Left lung (tissue), 4 donors: ENCODE measurements at regions not wholly inside any gene's neighbourhood (a gene's known extent, or its start where the extent isn't known, plus 50 kb on each side); places are given as distances from the start of the nearest gene placed in this dataset.

Experiments
- ATAC-seq: fragments of 200-7000 bp; cut with Tn5 transposase; one replicate; pipeline ENCODE4 v1.9.1; 2020; ENCODE audit warnings: moderate library complexity
- DNase-seq, 4 donors: peaks; one replicate each; pipeline ENCODE4 v3.0.0-alpha.2; 2013 to 2020
- H3K27ac ChIP-seq, 2 donors: fragments of 200-600 bp; sonication (generic) in 1 of 2; one replicate each; pipeline versions ENCODE4 v1.5.0 to v1.8.0; 2020 to 2021
- H3K27me3 ChIP-seq, 2 donors: fragments of 200-600 bp; sonication (generic) in 1 of 2; one replicate each; pipeline versions ENCODE4 v1.5.0 to v1.8.0; 2020 to 2021
- H3K36me3 ChIP-seq, 2 donors: fragments of 200-600 bp; sonication (generic) in 1 of 2; one replicate each; pipeline versions ENCODE4 v1.5.0 to v1.8.0; 2020 to 2021
- H3K4me1 ChIP-seq, 2 donors: fragments of 200-600 bp; one replicate each; pipeline ENCODE4 v1.8.0; 2021
- H3K4me3 ChIP-seq, 2 donors: fragments of 200-600 bp; sonication (generic) in 1 of 2; one replicate each; pipeline versions ENCODE4 v1.5.0 to v1.8.0; 2020 to 2021; ENCODE audit warnings: mild to moderate bottlenecking in 1 of 2
- H3K9me3 ChIP-seq, 2 donors: fragments of 200-600 bp; sonication (generic) in 1 of 2; one replicate each; pipeline versions ENCODE4 v1.5.0 to v1.8.0; 2020 to 2021
- intact Hi-C, 2 donors: fragments of 100-400 bp; cut with DNase I; formaldehyde crosslinking; loops; one replicate each; pipeline versions ENCODE4 v1.11.2 to v1.14.2; 2022
- TF ChIP-seq, protein P1 (sequence below), 2 donors: fragments of 200-600 bp; sonication (generic) in 1 of 2; IDR thresholded peaks; one replicate each; pipeline versions ENCODE4 v1.5.0 to v1.8.0; 2021; ENCODE audit warnings: antibody characterized with exemption in 2 of 2
- donor health status: DM: no; HTN: yes; CAD: no.
- donor health status: DM: no; HTN: no; CAD: no.

DNA sequence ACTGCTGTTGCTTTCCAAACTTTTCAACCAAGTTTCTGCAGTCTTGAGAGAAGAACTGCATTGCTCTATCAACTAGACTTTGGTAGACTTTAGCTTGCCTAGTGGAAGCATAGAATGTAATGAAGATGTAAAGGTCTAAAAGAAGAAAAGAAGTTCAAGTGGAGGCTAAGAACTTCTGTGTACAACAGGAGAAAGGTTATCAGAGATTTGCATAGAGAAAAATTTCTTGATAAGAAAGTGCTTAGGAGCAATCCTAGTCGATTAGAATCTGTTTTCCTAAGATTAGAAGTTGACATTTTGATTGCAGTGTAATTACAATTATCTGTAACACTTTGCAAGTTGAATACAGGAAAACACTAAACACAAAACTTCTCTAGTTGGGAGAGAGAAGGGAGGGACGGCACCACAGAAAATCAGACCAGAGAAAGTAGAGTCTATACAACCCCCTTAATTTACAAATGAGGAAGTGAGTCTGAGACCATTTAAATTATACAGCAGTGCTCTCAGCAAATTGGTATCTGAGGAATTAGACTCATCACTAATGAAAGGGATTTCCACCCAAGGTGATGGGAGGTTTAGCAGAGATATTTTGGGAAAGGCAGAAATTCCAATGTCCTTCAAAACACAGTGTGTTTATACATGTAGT is 194.3 kb upstream of the MARCKS start:
- no peaks in the 10 kb centered on the region for H3K27me3 ChIP-seq
- no peak overlapping the region for H3K4me3 ChIP-seq
- no peak for DNase-seq
- H3K4me1 ChIP-seq: peaks cover 0 to 14% of the 10 kb centered on the region in 2 donors
- H3K9me3 ChIP-seq: no peaks in the 10 kb centered on the region
- TF ChIP-seq, protein P1, sequence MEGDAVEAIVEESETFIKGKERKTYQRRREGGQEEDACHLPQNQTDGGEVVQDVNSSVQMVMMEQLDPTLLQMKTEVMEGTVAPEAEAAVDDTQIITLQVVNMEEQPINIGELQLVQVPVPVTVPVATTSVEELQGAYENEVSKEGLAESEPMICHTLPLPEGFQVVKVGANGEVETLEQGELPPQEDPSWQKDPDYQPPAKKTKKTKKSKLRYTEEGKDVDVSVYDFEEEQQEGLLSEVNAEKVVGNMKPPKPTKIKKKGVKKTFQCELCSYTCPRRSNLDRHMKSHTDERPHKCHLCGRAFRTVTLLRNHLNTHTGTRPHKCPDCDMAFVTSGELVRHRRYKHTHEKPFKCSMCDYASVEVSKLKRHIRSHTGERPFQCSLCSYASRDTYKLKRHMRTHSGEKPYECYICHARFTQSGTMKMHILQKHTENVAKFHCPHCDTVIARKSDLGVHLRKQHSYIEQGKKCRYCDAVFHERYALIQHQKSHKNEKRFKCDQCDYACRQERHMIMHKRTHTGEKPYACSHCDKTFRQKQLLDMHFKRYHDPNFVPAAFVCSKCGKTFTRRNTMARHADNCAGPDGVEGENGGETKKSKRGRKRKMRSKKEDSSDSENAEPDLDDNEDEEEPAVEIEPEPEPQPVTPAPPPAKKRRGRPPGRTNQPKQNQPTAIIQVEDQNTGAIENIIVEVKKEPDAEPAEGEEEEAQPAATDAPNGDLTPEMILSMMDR (IDR thresholded peaks at IDR 0.05): no peak
- no peaks in the 10 kb centered on the region for H3K36me3 ChIP-seq
- intact Hi-C loops: no loop called here
- no peak for ATAC-seq
- no peak overlapping the region for H3K27ac ChIP-seq

DNA sequence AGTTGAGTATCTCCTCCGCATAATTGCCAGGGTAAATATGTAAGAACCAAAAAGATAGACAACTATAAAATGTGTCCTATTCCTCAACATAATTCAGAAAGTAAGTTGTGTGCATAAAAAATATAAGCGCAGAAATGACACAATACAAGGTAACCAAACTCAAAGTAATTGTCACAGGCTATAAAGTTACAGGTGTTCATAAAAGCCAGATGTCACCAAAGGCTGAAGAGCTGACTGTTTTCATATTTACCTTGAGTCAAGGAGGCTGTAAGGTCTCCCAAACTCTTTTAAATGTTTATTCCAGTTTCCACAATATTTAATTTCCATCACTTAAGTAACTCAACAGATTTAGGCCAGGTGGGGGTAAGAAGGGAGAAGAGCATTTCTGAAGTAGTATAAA is 192.2 kb upstream of the MARCKS start:
- intact Hi-C loops: no loop called here
- no peaks in the 10 kb centered on the region for H3K36me3 ChIP-seq
- H3K27ac ChIP-seq: no peak overlapping the region
- no peaks in the 10 kb centered on the region for H3K9me3 ChIP-seq
- DNase-seq (no peak), ATAC-seq (no peak)
- peaks cover 0 to 14% of the 10 kb centered on the region in 2 donors for H3K4me1 ChIP-seq
- H3K27me3 ChIP-seq: no peaks in the 10 kb centered on the region
- TF ChIP-seq, protein P1 (IDR thresholded peaks at IDR 0.05): no peak
- no peak overlapping the region for H3K4me3 ChIP-seq

DNA sequence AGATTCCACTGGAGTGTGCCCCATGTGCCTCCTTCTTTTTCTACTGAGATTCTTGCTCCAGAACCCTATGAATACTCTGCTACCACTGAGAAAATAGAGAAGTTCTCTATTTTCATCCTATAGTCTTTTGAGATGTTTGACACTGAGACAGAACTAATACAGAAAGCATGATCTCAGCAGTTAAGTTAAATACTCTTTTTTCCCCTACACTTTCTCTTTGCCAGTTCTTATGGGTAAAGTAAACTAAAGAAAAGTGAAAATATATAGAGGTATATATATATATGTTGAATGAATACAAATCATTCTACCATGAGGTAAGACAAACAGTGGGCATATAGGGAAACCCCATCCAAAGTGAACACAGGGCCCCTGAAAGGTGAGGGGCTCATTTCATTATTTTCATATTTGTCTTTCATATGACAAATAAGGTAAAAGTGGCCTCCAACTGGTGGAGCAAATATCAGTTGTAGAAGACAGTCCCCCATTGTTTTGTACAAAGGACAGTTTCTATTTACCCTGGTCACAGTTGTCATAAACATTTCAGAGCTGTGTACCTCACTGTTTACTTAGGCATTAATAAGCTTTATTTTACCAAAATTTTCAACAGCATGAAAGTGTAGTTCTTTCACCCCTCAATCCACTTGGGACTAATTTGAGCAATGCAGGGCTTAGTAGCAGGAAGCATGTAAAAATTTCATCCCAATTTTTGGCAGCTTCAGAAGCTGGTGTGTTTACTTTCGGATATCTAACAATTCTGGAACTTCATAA is 188.3 kb upstream of the MARCKS start:
- Histone ChIP-seq H3K4me1 (peaks cover 3 to 20% of the 10 kb centered on the region in 2 donors), H3K27me3 (no peaks in the 10 kb centered on the region), H3K9me3 (no peaks in the 10 kb centered on the region), H3K4me3 (no peak overlapping the region), H3K36me3 (no peaks in the 10 kb centered on the region), H3K27ac (no peak overlapping the region)
- ATAC-seq (no peak), DNase-seq (peak in 2 of 4 donors; percentile 29 to 30)
- intact Hi-C loops: no loop called here
- TF ChIP-seq, protein P1 (IDR thresholded peaks at IDR 0.05): no peak

DNA sequence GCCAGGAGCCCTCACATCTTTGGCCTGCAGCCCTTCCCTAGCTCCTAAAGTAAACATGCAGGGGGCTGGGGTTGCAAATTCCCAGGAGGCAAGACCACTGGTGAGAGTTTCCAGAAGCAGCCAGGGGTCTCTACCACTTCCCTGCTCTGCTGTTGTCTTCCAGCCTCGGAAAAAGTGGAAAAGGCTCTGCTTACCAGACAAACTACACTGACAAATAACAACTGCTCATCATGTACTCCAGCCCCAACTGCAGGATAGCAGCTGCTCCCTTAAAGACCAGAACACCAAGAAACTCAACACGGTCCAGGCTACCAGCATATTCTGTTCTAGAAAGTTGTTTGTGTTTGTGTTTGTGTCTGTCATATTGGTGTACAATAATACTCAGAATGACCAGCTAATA is 187.5 kb upstream of the MARCKS start:
- H3K4me1 ChIP-seq: peaks cover 3 to 20% of the 10 kb centered on the region in 2 donors
- no peak for ATAC-seq
- H3K36me3 ChIP-seq: no peaks in the 10 kb centered on the region
- no peak overlapping the region for H3K27ac ChIP-seq
- H3K4me3 ChIP-seq: no peak overlapping the region
- peak in 1 of 4 donors; percentile 43 for DNase-seq
- H3K9me3 ChIP-seq: no peaks in the 10 kb centered on the region
- intact Hi-C loops: no loop called here
- TF ChIP-seq, protein P1 (IDR thresholded peaks at IDR 0.05): no peak
- H3K27me3 ChIP-seq: no peaks in the 10 kb centered on the region

DNA sequence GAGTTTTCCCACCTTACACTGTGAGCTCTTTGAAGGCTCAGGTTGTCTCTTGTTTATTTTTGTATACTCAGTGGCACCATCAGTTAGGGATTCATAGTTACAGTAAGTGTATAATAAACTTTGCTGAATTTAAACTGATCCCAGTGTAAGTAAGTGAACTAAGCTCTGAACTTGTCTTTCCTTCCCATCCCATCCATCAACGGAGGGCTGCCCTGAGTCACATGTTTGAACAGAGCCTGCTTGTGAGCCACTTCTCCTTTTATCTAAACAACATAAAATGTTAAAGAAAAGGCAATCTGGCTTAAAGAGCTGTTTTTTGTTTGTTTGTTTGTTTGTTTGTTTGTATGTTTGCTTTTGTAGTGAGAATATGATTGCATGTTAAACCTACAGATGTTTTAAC is 185.7 kb upstream of the MARCKS start:
- TF ChIP-seq, protein P1 (IDR thresholded peaks at IDR 0.05): no peak
- no peaks in the 10 kb centered on the region for H3K36me3 ChIP-seq
- intact Hi-C loops: no loop called here
- no peaks in the 10 kb centered on the region for H3K27me3 ChIP-seq
- H3K27ac ChIP-seq: no peak overlapping the region
- H3K4me1 ChIP-seq: peaks cover 3 to 20% of the 10 kb centered on the region in 2 donors
- ATAC-seq (peak; percentile 35), DNase-seq (peak in 2 of 4 donors; percentile 20 to 46)
- H3K9me3 ChIP-seq: no peaks in the 10 kb centered on the region
- no peak overlapping the region for H3K4me3 ChIP-seq
